ENCODE measurements at regions not wholly inside any gene's neighbourhood (a gene's known extent, or its start where the extent isn't known, plus 50 kb on each side); places are given as distances from the start of the nearest gene placed in this dataset.

DNA sequence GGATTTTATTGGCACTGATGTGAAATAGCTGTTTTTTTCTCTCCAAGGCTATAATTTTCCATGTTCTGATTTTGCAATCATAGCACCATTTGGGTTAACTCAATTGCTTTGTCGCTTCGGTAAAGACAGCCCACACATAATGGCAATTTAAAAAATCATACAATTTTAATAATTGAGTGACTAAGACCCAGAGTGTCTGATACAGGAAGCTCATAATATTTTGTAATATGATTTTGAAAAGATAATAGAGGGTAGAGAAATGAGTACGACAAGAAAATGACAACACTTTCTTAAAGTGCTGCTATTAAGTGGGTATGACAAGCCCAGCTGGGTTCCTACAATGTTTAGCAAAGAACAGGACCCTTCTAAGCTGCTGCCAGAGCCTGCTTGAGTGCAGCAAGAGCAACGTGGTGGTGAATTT, 439.1 kb downstream of the METTL15 start:
- no peaks in the 10 kb centered on the region for H3K27me3 ChIP-seq (replicated peaks in 1 of 4; ENCODE audit: control extremely low read depth in 1 of 4, control insufficient read depth in 3 of 4, insufficient read depth in 4 of 4, low read length in 3 of 4)
- H3K79me2 ChIP-seq (ENCODE audit: control insufficient read depth, insufficient read depth, low read length) = no peaks in the 10 kb centered on the region
- no peak overlapping the region for H3K9ac ChIP-seq (ENCODE audit: low read length)
- TF ChIP-seq CTCF (IDR thresholded peaks at IDR 0.05) (no peak), EZH2 (IDR thresholded peaks at IDR 0.05; ENCODE audit: borderline replicate concordance, insufficient read depth, low read depth, low read length, poor library complexity, severe bottlenecking) (no peak)
- ChIA-PET POLR2A (no interaction called here), CTCF (no interaction called here)
- H3K27ac ChIP-seq (ENCODE audit: low read length in 2 of 2) = no peak overlapping the region
- Mint-ChIP-seq H3K4me3 (no peak overlapping the region), H3K9me3 (ENCODE audit: insufficient read depth) (no peaks in the 10 kb centered on the region), H3K27ac (no peak overlapping the region), H3K4me1 (no peaks in the 10 kb centered on the region), H3K27me3 (no peaks in the 10 kb centered on the region)
- H3K4me3 ChIP-seq (ENCODE audit: control extremely low read depth in 1 of 5, extremely low read depth in 1 of 5, insufficient read depth in 1 of 5, low read depth in 2 of 5, low read length in 4 of 5) = no peak overlapping the region
- H3K9me3 ChIP-seq (ENCODE audit: control extremely low read depth in 1 of 3, control insufficient read depth in 2 of 3, insufficient read depth in 1 of 3, low read length in 2 of 3) = peaks cover 0 to 3% (median 0%) of the 10 kb centered on the region in 3 donors
- DNase-seq = no peak
- whole genome bisulfite sequencing (ENCODE audit: insufficient coverage) = 100% methylated on average over 1 of the region's 4 CpGs
- no peak for ATAC-seq (ENCODE audit: low read depth)
- no peak overlapping the region for H2AFZ ChIP-seq (ENCODE audit: insufficient read depth, low read depth, low read length, poor library complexity, severe bottlenecking)
- intact Hi-C loops (cut with micrococcal nuclease) = no loop called here
- no peaks in the 10 kb centered on the region for H4K20me1 ChIP-seq (ENCODE audit: control insufficient read depth, insufficient read depth, low read length, poor library complexity, severe bottlenecking)
- H3K4me1 ChIP-seq (ENCODE audit: control insufficient read depth in 2 of 2, insufficient read depth in 2 of 2, low read length in 2 of 2) = no peaks in the 10 kb centered on the region
- H3K4me2 ChIP-seq (replicated peaks; ENCODE audit: low read depth, low read length, poor library complexity, severe bottlenecking) = no peak overlapping the region
- no peaks in the 10 kb centered on the region for H3K36me3 ChIP-seq (replicated peaks in 1 of 2; ENCODE audit: control extremely low read depth in 1 of 2, control insufficient read depth in 1 of 2, extremely low read depth in 1 of 2, insufficient read depth in 2 of 2, low read length in 1 of 2)

GRCh38 chr11:28545536-28545935, 437.3 kb downstream of the METTL15 start:
- Mint-ChIP-seq H3K27me3 (no peaks in the 10 kb centered on the region), H3K4me3 (no peak overlapping the region), H3K9me3 (ENCODE audit: insufficient read depth) (no peaks in the 10 kb centered on the region), H3K4me1 (no peaks in the 10 kb centered on the region), H3K27ac (no peak overlapping the region)
- Histone ChIP-seq H3K79me2 (ENCODE audit: control insufficient read depth, insufficient read depth, low read length) (no peaks in the 10 kb centered on the region), H3K27ac (ENCODE audit: low read length in 2 of 2) (no peak overlapping the region), H3K4me3 (ENCODE audit: control extremely low read depth in 1 of 5, extremely low read depth in 1 of 5, insufficient read depth in 1 of 5, low read depth in 2 of 5, low read length in 4 of 5) (no peak overlapping the region), H3K27me3 (replicated peaks in 1 of 4; ENCODE audit: control extremely low read depth in 1 of 4, control insufficient read depth in 3 of 4, insufficient read depth in 4 of 4, low read length in 3 of 4) (no peaks in the 10 kb centered on the region), H3K4me1 (ENCODE audit: control insufficient read depth in 2 of 2, insufficient read depth in 2 of 2, low read length in 2 of 2) (no peaks in the 10 kb centered on the region), H3K36me3 (replicated peaks in 1 of 2; ENCODE audit: control extremely low read depth in 1 of 2, control insufficient read depth in 1 of 2, extremely low read depth in 1 of 2, insufficient read depth in 2 of 2, low read length in 1 of 2) (no peaks in the 10 kb centered on the region), H4K20me1 (ENCODE audit: control insufficient read depth, insufficient read depth, low read length, poor library complexity, severe bottlenecking) (no peaks in the 10 kb centered on the region), H3K9me3 (ENCODE audit: control extremely low read depth in 1 of 3, control insufficient read depth in 2 of 3, insufficient read depth in 1 of 3, low read length in 2 of 3) (peaks cover 0 to 3% (median 0%) of the 10 kb centered on the region in 3 donors), H2AFZ (ENCODE audit: insufficient read depth, low read depth, low read length, poor library complexity, severe bottlenecking) (no peak overlapping the region), H3K4me2 (replicated peaks; ENCODE audit: low read depth, low read length, poor library complexity, severe bottlenecking) (no peak overlapping the region), H3K9ac (ENCODE audit: low read length) (no peak overlapping the region)
- WGBS (ENCODE audit: insufficient coverage) = no CpG with 5 or more reads among the region's 1 CpG
- ChIA-PET CTCF (no interaction called here), POLR2A (no interaction called here)
- TF ChIP-seq CTCF (IDR thresholded peaks at IDR 0.05) (no peak), EZH2 (IDR thresholded peaks at IDR 0.05; ENCODE audit: borderline replicate concordance, insufficient read depth, low read depth, low read length, poor library complexity, severe bottlenecking) (no peak)
- intact Hi-C loops (cut with micrococcal nuclease) = no loop called here
- DNase-seq (no peak), ATAC-seq (ENCODE audit: low read depth) (no peak)

All from B cell (primary cell).